ENCODE measurements at regions not wholly inside any gene's neighbourhood (a gene's known extent, or its start where the extent isn't known, plus 50 kb on each side); places are given as distances from the start of the nearest gene placed in this dataset.

- Histone ChIP-seq H3K4me3 (ENCODE audit: control insufficient read depth in 1 of 2, extremely low read depth in 1 of 2, low read length in 1 of 2) (no peak overlapping the region), H3K36me3 (ENCODE audit: control insufficient read depth in 2 of 2, extremely low read depth in 1 of 2, insufficient read depth in 1 of 2, low read length in 1 of 2) (no peaks in the 10 kb centered on the region), H3K27ac (ENCODE audit: low read length) (no peak overlapping the region), H3K9me3 (no peaks in the 10 kb centered on the region), H3K27me3 (replicated peaks in 1 of 2; ENCODE audit: control insufficient read depth in 2 of 2, extremely low read depth in 1 of 2, insufficient read depth in 2 of 2, low read length in 1 of 2) (no peaks in the 10 kb centered on the region), H3K4me1 (ENCODE audit: control insufficient read depth in 1 of 2, extremely low read depth in 1 of 2, insufficient read depth in 2 of 2, low read length in 2 of 2) (no peaks in the 10 kb centered on the region)
- ATAC-seq (replicated peaks in 1 of 4) (no peak), DNase-seq (no peak)
- Mint-ChIP-seq H3K27me3 (no peaks in the 10 kb centered on the region), H3K4me1 (no peaks in the 10 kb centered on the region), H3K27ac (no peak overlapping the region), H3K36me3 (no peaks in the 10 kb centered on the region), H3K9me3 (peaks cover 0 to 10% (median 0%) of the 10 kb centered on the region in 3 donors), H3K4me3 (no peak overlapping the region)
- ChIA-PET CTCF (no interaction called here), POLR2A (no interaction called here)
- no CpG with 5 or more reads among the region's 2 CpGs for WGBS (ENCODE audit: insufficient coverage)
Measured at GRCh38 chr13:71046360-71047079, 820.5 kb downstream of the DACH1 start.

- no peak overlapping the region for H3K27ac ChIP-seq (ENCODE audit: low read length)
- ATAC-seq (replicated peaks in 1 of 4) (no peak), DNase-seq (no peak)
- Mint-ChIP-seq H3K36me3 (no peaks in the 10 kb centered on the region), H3K27me3 (no peaks in the 10 kb centered on the region), H3K9me3 (peaks cover 0 to 10% (median 0%) of the 10 kb centered on the region in 3 donors), H3K27ac (no peak overlapping the region), H3K4me3 (no peak overlapping the region), H3K4me1 (no peaks in the 10 kb centered on the region)
- POLR2A ChIA-PET: no interaction called here
- no peaks in the 10 kb centered on the region for H3K27me3 ChIP-seq (replicated peaks in 1 of 2; ENCODE audit: control insufficient read depth in 2 of 2, extremely low read depth in 1 of 2, insufficient read depth in 2 of 2, low read length in 1 of 2)
- no peaks in the 10 kb centered on the region for H3K9me3 ChIP-seq
- no peaks in the 10 kb centered on the region for H3K4me1 ChIP-seq (ENCODE audit: control insufficient read depth in 1 of 2, extremely low read depth in 1 of 2, insufficient read depth in 2 of 2, low read length in 2 of 2)
- H3K36me3 ChIP-seq (ENCODE audit: control insufficient read depth in 2 of 2, extremely low read depth in 1 of 2, insufficient read depth in 1 of 2, low read length in 1 of 2): no peaks in the 10 kb centered on the region
- CTCF ChIA-PET: no interaction called here
- no peak overlapping the region for H3K4me3 ChIP-seq (ENCODE audit: control insufficient read depth in 1 of 2, extremely low read depth in 1 of 2, low read length in 1 of 2)
Measured at GRCh38 chr13:71045101-71045500, 821.9 kb downstream of the DACH1 start.

GRCh38 chr13:71039440-71039839 lies 827.6 kb downstream of the DACH1 start:
- Mint-ChIP-seq H3K27ac (no peak overlapping the region), H3K4me3 (no peak overlapping the region), H3K4me1 (no peaks in the 10 kb centered on the region), H3K36me3 (no peaks in the 10 kb centered on the region), H3K27me3 (no peaks in the 10 kb centered on the region), H3K9me3 (peaks cover 3 to 4% (median 3%) of the 10 kb centered on the region in 3 donors)
- ChIA-PET CTCF (no interaction called here), POLR2A (no interaction called here)
- H3K27me3 ChIP-seq (replicated peaks in 1 of 2; ENCODE audit: control insufficient read depth in 2 of 2, extremely low read depth in 1 of 2, insufficient read depth in 2 of 2, low read length in 1 of 2): no peaks in the 10 kb centered on the region
- ATAC-seq (replicated peaks in 1 of 4): no peak
- no peaks in the 10 kb centered on the region for H3K9me3 ChIP-seq
- H3K27ac ChIP-seq (ENCODE audit: low read length): no peak overlapping the region
- no peaks in the 10 kb centered on the region for H3K4me1 ChIP-seq (ENCODE audit: control insufficient read depth in 1 of 2, extremely low read depth in 1 of 2, insufficient read depth in 2 of 2, low read length in 2 of 2)
- no peak overlapping the region for H3K4me3 ChIP-seq (ENCODE audit: control insufficient read depth in 1 of 2, extremely low read depth in 1 of 2, low read length in 1 of 2)
- DNase-seq: no peak
- no peaks in the 10 kb centered on the region for H3K36me3 ChIP-seq (ENCODE audit: control insufficient read depth in 2 of 2, extremely low read depth in 1 of 2, insufficient read depth in 1 of 2, low read length in 1 of 2)

- CTCF ChIA-PET: no interaction called here
- DNase-seq (no peak), ATAC-seq (replicated peaks in 1 of 4) (no peak)
- H3K4me3 Mint-ChIP-seq: no peak overlapping the region
- H3K4me1 ChIP-seq (ENCODE audit: control insufficient read depth in 1 of 2, extremely low read depth in 1 of 2, insufficient read depth in 2 of 2, low read length in 2 of 2): no peaks in the 10 kb centered on the region
- no peak overlapping the region for H3K27ac Mint-ChIP-seq
- H3K27ac ChIP-seq (ENCODE audit: low read length): no peak overlapping the region
- no peaks in the 10 kb centered on the region for H3K4me1 Mint-ChIP-seq
- no peaks in the 10 kb centered on the region for H3K36me3 Mint-ChIP-seq
- peaks cover 4 to 13% (median 7%) of the 10 kb centered on the region in 3 donors for H3K9me3 Mint-ChIP-seq
- H3K36me3 ChIP-seq (ENCODE audit: control insufficient read depth in 2 of 2, extremely low read depth in 1 of 2, insufficient read depth in 1 of 2, low read length in 1 of 2): no peaks in the 10 kb centered on the region
- no peak overlapping the region for H3K4me3 ChIP-seq (ENCODE audit: control insufficient read depth in 1 of 2, extremely low read depth in 1 of 2, low read length in 1 of 2)
- H3K27me3 ChIP-seq (replicated peaks in 1 of 2; ENCODE audit: control insufficient read depth in 2 of 2, extremely low read depth in 1 of 2, insufficient read depth in 2 of 2, low read length in 1 of 2): no peaks in the 10 kb centered on the region
- 83% methylated on average over 3 of the region's 4 CpGs for WGBS (ENCODE audit: insufficient coverage)
- POLR2A ChIA-PET: interaction anchor here in 1 of 2 donors (0.6 kb wide), 1 partner anchor 47 kb away, joined by 6 read pairs; no protein-coding TSS in a partner anchor
- H3K9me3 ChIP-seq: no peaks in the 10 kb centered on the region
- no peaks in the 10 kb centered on the region for H3K27me3 Mint-ChIP-seq
Measured at GRCh38 chr13:71034018-71034417, 833.0 kb downstream of the DACH1 start.

- CTCF ChIA-PET: no interaction called here
- Histone ChIP-seq H3K27me3 (replicated peaks in 1 of 2; ENCODE audit: control insufficient read depth in 2 of 2, extremely low read depth in 1 of 2, insufficient read depth in 2 of 2, low read length in 1 of 2) (no peaks in the 10 kb centered on the region), H3K4me1 (ENCODE audit: control insufficient read depth in 1 of 2, extremely low read depth in 1 of 2, insufficient read depth in 2 of 2, low read length in 2 of 2) (no peaks in the 10 kb centered on the region), H3K36me3 (ENCODE audit: control insufficient read depth in 2 of 2, extremely low read depth in 1 of 2, insufficient read depth in 1 of 2, low read length in 1 of 2) (no peaks in the 10 kb centered on the region), H3K9me3 (peaks cover 2% of the 10 kb centered on the region), H3K27ac (ENCODE audit: low read length) (no peak overlapping the region), H3K4me3 (ENCODE audit: control insufficient read depth in 1 of 2, extremely low read depth in 1 of 2, low read length in 1 of 2) (no peak overlapping the region)
- POLR2A ChIA-PET: no interaction called here
- no peaks in the 10 kb centered on the region for H3K36me3 Mint-ChIP-seq
- no peak overlapping the region for H3K27ac Mint-ChIP-seq
- ATAC-seq (replicated peaks in 1 of 4): no peak
- no peak for DNase-seq
- H3K4me1 Mint-ChIP-seq: no peaks in the 10 kb centered on the region
- H3K9me3 Mint-ChIP-seq: peaks cover 10 to 22% (median 16%) of the 10 kb centered on the region in 3 donors
- no peaks in the 10 kb centered on the region for H3K27me3 Mint-ChIP-seq
- H3K4me3 Mint-ChIP-seq: no peak overlapping the region
Measured at GRCh38 chr13:71033026-71033425, 834.0 kb downstream of the DACH1 start.

GRCh38 chr13:71030784-71031183 lies 836.2 kb downstream of the DACH1 start:
- Histone ChIP-seq H3K27me3 (replicated peaks in 1 of 2; ENCODE audit: control insufficient read depth in 2 of 2, extremely low read depth in 1 of 2, insufficient read depth in 2 of 2, low read length in 1 of 2) (no peaks in the 10 kb centered on the region), H3K9me3 (peaks cover 2% of the 10 kb centered on the region), H3K4me3 (ENCODE audit: control insufficient read depth in 1 of 2, extremely low read depth in 1 of 2, low read length in 1 of 2) (no peak overlapping the region), H3K27ac (ENCODE audit: low read length) (no peak overlapping the region), H3K36me3 (ENCODE audit: control insufficient read depth in 2 of 2, extremely low read depth in 1 of 2, insufficient read depth in 1 of 2, low read length in 1 of 2) (no peaks in the 10 kb centered on the region), H3K4me1 (ENCODE audit: control insufficient read depth in 1 of 2, extremely low read depth in 1 of 2, insufficient read depth in 2 of 2, low read length in 2 of 2) (no peaks in the 10 kb centered on the region)
- H3K4me1 Mint-ChIP-seq: no peaks in the 10 kb centered on the region
- H3K4me3 Mint-ChIP-seq: no peak overlapping the region
- POLR2A ChIA-PET: no interaction called here
- CTCF ChIA-PET: no interaction called here
- H3K36me3 Mint-ChIP-seq: no peaks in the 10 kb centered on the region
- DNase-seq (no peak), ATAC-seq (replicated peaks in 1 of 4) (no peak)
- no peaks in the 10 kb centered on the region for H3K27me3 Mint-ChIP-seq
- WGBS (ENCODE audit: insufficient coverage): 67% methylated on average over 3 of the region's 6 CpGs
- H3K27ac Mint-ChIP-seq: no peak overlapping the region
- H3K9me3 Mint-ChIP-seq: peaks cover 14 to 37% (median 21%) of the 10 kb centered on the region in 3 donors

- ChIA-PET POLR2A (no interaction called here), CTCF (no interaction called here)
- peaks cover 2% of the 10 kb centered on the region for H3K9me3 ChIP-seq
- DNase-seq (no peak), ATAC-seq (replicated peaks in 1 of 4) (no peak)
- no peak overlapping the region for H3K4me3 Mint-ChIP-seq
- H3K36me3 Mint-ChIP-seq: no peaks in the 10 kb centered on the region
- H3K9me3 Mint-ChIP-seq: peaks cover 14 to 38% (median 21%) of the 10 kb centered on the region in 3 donors
- no peaks in the 10 kb centered on the region for H3K27me3 Mint-ChIP-seq
- no CpG with 5 or more reads among the region's 1 CpG for WGBS (ENCODE audit: insufficient coverage)
- H3K4me3 ChIP-seq (ENCODE audit: control insufficient read depth in 1 of 2, extremely low read depth in 1 of 2, low read length in 1 of 2): no peak overlapping the region
- no peaks in the 10 kb centered on the region for H3K36me3 ChIP-seq (ENCODE audit: control insufficient read depth in 2 of 2, extremely low read depth in 1 of 2, insufficient read depth in 1 of 2, low read length in 1 of 2)
- H3K27ac Mint-ChIP-seq: no peak overlapping the region
- no peaks in the 10 kb centered on the region for H3K4me1 Mint-ChIP-seq
- no peaks in the 10 kb centered on the region for H3K4me1 ChIP-seq (ENCODE audit: control insufficient read depth in 1 of 2, extremely low read depth in 1 of 2, insufficient read depth in 2 of 2, low read length in 2 of 2)
- no peaks in the 10 kb centered on the region for H3K27me3 ChIP-seq (replicated peaks in 1 of 2; ENCODE audit: control insufficient read depth in 2 of 2, extremely low read depth in 1 of 2, insufficient read depth in 2 of 2, low read length in 1 of 2)
- H3K27ac ChIP-seq (ENCODE audit: low read length): no peak overlapping the region
Measured at GRCh38 chr13:71028884-71029283, 838.1 kb downstream of the DACH1 start.
